HCT116 (cell line): ENCODE measurements at regions not wholly inside any gene's neighbourhood (a gene's known extent, or its start where the extent isn't known, plus 50 kb on each side); places are given as distances from the start of the nearest gene placed in this dataset.

Source experiments
- CTCF ChIP-seq, 3 experiments: fragments of 200-600 bp in 1 of 3; sonication (generic) in 1 of 3; IDR thresholded peaks in 2 of 3; conservative IDR thresholded peaks in 1 of 3; 2 replicates each; pipeline ENCODE4 v1.5.1; 2012 to 2017; ENCODE audit warnings: low read depth in 2 of 3, low read length in 2 of 3, antibody characterized with exemption in 1 of 3, borderline replicate concordance in 1 of 3, control low read depth in 1 of 3, mild to moderate bottlenecking in 1 of 3, mixed read lengths in 1 of 3, mixed run types in 1 of 3, moderate library complexity in 1 of 3; ENCODE audit not compliant: insufficient read depth in 1 of 3
- RAD21 ChIP-seq: IDR thresholded peaks from 2 replicates; pipeline ENCODE4 v1.6.1; 2012; ENCODE audit warnings: low read depth, mild to moderate bottlenecking

GRCh38 chr12:131403676-131404075, 307.2 kb upstream of the SFSWAP start:
- TF ChIP-seq RAD21 (no peak), CTCF (IDR thresholded peaks at IDR 0.05 in 2 of 3, conservative IDR thresholded peaks at IDR 0.05 in 1 of 3; ENCODE audit: borderline replicate concordance in 1 of 3, insufficient read depth in 1 of 3, low read depth in 2 of 3, low read length in 2 of 3) (no peak)
